SIG-M5 treated with dmso at 0.1 percent for 504 hours (cell line): ENCODE measurements at regions not wholly inside any gene's neighbourhood (a gene's known extent, or its start where the extent isn't known, plus 50 kb on each side); places are given as distances from the start of the nearest gene placed in this dataset.
"Not testable (repeated sequence)": the region's sequence is repeated elsewhere in the genome, so short reads cannot be mapped to it uniquely, and the experiment has no call there.

Source experiments
- DNase-seq: peaks from one replicate; lab custom pipeline; 2025; ENCODE audit not compliant: unreplicated experiment; lab: John Stamatoyannopoulos, UW

DNA sequence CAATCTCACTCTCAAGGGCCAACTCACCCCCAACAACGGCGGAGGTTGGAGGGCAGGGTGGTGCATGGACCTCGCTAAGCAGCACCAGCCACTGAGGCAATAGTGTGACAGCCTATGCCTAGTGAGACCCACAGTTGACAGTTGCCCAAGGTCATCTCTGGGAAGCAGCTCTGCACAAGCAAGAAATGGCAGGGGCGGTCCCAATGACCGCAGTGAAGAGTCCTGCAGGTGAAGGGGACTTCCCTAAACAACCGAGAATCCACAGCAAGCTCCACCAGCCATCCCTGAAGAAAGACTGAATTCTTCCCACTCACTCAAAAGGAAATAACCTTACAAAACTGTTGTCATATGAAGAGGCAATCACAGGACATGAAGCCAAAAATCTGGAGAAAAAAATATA, 313.4 kb upstream of the ID2 start:
- DNase-seq = no peak

DNA sequence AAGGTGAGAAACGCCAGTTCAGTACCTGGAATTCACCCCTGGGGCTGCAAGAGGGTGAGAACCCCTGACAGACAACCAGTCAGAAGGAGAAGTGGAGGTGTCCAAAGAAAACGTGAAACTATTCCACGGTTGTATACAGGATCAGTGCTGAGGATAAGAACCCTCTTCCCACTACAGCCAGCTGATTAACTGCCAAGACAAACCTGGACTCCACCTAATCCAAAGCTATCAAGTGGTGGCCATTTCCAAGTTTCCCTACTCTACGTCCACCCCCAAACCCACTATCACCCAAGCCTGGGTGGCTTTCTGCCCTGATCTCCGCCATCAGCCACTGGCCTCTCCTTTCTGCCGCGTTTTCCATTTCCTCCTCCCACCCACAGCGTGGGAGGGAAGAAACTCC, 312.3 kb upstream of the ID2 start:
- no peak for DNase-seq

DNA sequence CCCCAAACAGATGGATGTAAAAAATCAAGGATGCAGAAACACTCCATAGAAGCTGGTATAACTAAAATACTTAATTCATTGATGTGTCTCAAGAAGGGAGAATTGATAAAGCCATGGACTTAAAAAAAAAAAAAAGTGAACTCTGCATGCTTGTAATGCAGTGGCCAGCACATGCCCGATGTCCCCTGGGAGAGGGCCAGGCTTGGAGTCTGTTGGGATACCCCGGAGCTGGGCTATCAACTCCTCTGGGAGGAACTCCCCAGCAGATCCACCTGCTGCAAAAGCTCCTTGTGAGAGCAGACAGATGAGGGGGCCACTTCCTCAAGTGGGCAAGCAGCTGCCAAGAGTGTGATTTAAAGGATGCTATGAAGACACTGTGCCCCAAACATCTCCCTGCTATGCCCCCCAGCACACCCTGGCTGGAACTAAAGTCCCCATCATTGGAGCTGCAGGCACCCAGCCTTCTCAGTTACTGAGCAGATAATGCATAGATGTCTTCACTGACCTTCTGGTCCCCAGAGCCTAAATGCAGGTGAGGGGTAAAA, 311.5 kb upstream of the ID2 start:
- no peak for DNase-seq

DNA sequence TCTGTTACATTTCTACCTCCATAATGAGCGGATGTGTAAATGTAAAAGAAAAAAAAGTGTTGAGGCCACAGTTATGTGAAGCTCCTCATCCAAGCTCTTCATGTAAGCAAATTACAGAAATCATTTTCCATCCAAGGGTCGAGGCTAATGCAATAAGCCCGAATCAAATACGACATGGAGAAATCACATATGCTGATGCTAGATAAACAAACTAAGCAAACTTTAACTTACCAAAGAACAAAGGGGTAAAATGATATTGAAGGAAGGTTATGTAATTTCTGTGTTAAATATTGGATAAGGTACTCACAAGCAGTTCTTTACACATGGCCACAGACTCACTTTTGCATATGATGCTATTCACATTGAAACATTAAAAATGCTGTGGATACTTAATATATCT, 310.2 kb upstream of the ID2 start:
- DNase-seq = no peak

DNA sequence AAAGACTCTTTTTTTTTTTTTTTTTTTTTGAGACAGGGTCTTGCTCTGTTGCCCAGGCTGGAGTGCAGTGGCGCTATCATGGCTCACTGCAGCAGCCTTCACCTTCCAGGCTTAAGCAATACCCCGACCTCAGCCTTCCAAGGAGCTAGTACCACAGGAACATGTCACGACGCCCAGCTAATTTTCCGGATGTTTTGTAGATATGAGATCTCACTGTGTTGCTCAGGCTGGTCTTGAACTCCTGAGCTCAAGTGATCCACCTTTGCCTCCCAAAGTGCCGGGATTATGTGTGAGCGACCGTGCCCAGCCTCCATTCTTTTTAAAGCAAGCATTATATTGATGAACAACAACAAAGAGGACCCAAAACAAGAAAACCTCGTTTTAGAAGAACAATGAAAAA, 307.1 kb upstream of the ID2 start:
- no peak for DNase-seq

DNA sequence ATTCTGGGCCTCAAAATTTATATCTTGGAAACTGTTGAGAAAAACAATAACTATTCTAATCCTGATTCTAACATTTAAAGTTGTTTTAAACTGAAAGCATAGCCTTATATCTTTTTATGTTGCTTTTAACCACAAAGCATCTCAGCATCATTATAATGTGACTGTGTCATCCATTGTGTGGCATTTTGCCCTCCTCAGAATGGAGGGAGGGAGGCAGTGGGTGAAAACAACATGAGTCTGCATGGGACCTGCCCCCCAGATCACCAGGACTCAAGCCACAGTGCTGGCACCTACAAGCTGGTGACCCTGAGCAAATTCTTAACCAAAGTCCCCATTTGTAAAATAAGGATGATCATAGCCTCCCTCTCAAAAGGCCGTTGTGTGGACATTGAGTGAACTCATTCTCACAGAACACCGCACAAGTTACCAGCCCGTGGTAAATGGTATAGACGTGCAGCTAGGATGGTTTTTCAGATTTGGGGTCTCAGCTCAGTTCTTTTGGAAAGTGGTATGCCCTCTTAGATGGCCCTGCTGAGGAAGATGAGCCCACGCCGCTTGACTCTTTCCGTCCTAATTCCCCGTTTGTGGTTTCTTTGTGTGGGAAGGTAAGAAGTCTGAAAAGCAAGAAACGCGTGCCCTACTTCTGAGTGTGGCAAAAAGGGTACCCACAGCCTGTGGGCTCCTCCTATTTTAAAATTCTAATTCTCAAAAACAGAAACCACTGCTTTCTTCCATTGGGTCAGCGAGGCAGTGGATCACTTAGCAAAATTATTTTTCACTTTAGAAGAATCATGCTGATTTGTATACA, 305.0 kb upstream of the ID2 start:
- DNase-seq = no peak

DNA sequence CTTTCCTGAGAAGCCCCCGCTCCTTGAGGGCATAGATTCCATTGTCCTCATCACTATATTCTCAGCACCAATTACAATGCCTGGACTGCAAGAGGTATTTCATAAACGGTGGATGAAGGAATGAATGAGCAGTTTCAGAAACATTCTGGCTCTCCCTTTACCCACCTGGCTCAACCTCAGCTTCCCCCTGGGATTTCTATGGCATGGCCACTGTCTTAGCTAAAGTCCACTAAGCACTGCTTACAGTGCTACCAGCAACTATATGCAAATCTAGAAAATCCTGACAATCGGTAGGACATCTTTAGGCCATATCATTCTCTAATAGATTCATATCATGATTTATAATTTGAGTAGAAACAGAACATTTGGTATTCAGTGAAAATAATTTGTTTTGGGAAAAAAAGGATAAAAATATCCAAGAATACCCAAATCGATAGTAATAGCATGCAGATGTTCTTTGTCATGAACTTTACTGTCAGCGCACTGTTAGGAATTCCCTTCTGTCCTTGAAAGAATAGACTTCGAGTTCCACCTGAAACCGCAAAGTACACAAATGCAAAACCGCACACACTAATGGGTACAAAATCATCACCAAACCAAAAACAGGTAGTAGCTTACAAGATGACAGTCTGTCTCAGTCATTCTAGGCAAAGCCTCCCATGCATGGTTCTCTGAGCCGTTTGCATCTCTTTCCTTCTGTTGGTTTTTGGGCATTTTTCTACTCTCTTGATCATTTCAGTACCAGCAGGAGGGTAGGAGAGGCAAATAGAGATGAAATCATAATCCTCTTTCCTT, 303.6 kb upstream of the ID2 start:
- DNase-seq = no peak

DNA sequence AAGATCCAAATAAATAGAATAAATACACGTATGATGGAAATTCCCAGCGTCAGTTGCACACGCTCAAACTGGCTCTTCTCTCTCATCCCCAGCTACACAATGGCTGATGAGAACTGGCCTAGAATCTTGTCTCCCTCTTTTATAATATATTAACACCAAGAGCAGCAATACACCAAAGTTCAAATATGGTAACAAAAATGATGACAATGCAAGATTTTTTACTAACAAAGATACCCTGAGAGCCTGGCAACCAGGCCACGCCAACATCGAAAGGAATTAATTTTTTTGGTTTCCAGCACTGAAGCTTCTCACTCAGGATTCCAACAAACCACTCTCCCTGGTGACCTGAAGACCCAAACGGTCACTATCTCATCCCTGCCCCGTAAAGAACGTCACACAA, 302.7 kb upstream of the ID2 start:
- DNase-seq = no peak

DNA sequence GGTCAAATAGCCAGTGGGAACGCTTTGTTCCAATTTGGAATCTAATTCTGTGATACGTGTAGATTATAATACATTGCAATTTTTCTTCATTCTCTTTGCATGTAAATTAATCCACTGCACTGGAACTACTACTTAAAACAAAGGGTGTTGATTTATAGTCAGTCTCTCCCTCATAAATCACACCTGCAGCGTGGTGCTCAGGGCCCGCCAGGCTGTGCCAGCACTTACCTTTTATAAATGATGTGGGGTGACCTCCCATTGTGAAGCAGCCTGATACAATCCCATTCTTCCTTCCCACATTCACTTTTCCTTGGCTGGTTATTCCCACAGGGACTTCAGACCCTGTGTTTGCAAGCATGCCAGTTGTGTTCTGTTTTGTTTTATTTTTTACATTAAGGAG, 302.3 kb upstream of the ID2 start:
- DNase-seq = no peak

DNA sequence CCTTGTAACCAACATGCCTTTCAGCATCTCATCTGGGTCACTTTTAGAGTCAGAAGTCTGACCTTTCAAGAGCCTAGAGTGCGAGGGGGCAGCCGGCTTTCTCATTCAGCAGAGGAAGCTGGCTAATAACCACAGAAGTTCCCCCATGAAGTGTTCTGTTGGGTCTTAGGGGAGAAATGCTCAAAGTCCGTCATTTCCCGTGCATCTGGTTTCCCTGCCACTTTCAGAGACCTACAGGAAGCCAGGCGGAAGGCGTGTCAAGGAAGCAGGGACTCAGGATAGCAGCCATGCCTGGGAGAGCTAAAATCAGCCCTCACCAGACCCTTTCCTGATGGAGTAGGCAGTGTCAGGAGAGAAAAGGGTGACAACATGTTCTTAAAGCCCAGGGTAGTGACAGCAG, 301.8 kb upstream of the ID2 start:
- DNase-seq = no peak

DNA sequence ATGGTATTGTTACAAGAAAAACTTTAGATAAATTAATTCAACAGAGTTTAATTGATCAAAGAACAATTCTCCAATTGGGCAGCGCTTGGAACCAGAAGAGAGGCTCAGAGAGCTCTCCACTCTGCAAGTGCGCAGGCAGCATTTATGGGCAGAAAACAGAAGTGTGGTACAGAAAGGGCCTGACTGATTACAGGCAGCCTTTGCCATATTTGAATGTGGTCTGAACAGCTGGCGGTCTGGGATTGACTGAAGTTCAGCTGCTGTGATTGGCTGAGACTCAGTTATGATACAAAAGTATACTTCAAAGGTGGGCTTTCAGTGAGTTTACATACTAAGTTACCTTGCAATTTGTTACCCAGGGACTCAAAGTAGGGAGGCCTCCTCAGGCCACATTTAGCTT, 301.3 kb upstream of the ID2 start:
- no peak for DNase-seq

DNA sequence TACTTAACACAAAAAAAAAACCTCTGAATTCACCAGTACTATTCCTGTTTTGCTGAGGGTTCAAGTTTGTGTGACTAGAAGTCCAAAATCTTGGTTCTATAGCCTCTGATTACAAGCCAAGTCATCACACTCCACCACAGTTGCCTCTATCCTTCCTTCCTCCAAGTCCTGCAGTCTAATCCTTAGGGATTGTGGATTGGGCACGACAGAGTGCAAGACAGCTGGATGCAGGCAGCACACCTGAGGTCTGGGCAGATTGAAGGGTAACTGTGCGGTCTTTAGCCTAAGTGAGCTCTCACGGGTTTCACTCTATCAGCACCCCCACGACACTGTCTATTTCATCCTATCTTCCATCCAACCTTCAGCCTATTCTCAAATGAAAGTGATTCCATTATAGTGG, 299.4 kb upstream of the ID2 start:
- no peak for DNase-seq

DNA sequence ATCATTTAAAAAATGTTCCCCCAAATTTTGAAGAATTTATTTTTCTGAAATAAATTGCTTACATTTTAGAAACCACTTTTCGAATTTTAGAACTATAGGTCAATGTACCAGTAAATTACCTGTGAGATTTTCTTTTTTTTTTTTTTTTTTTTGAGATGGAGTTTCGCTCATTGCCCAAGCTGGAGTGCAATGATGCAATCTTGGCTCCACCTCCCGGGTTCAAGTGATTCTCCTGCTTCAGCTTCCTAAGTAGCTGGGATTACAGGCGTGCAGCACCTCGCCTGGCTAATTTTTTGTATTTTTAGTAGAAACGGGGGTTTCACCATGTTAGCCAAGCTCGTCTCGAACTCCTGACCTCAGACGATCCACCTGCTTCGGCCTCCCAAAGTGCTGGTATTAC, 295.1 kb upstream of the ID2 start:
- DNase-seq = not testable (repeated sequence)

DNA sequence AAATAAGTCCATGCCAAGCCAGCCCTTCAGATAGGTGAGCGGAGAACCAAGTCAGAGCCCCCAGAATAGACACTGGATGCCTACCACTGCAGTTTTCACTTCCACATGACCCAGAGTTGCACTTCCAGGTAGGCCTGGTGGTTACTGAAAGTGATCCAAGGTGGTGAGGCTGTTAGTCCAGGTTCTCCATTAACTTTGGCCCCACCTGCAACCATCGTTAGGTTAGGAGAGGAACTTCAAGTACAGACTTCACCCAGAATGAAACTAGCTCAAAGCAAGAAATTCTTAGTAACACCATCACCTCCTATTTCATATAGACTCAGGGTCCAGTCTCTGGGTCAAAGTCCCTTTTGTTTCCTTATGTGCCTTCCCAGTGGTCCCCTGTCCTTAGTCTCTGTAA, 293.1 kb upstream of the ID2 start:
- DNase-seq = no peak

DNA sequence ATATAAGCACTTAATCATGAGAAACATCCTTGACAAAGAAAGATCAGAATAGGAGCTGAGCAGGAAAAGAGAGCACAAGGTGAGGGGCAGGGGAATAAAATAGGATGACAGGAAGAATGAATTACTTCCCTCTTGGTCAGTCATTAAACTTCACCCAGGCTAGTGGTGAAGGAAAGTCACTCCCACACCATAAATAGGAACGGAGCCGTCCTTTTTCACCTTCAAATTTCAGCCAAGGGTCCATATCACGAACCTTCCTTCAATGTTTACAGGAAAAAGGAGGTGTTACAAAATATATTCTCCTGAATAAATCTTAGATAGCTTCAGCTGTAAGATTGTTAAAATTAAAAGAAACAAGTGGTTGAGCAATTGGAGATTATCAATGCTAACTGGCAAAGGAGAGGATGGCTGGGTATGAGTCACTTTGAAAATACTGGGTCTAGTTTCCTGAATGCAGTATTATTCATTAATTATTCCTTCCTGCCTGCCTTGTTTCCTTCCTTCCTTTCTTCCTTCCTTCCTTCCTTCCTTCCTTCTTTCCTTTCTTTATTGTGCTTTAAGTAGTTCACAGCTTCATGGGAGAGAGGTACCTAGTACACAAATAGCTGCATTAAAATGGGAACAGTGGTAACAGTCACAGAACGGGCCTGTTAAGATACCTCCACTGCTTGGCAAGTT, 292.3 kb upstream of the ID2 start:
- DNase-seq = no peak

DNA sequence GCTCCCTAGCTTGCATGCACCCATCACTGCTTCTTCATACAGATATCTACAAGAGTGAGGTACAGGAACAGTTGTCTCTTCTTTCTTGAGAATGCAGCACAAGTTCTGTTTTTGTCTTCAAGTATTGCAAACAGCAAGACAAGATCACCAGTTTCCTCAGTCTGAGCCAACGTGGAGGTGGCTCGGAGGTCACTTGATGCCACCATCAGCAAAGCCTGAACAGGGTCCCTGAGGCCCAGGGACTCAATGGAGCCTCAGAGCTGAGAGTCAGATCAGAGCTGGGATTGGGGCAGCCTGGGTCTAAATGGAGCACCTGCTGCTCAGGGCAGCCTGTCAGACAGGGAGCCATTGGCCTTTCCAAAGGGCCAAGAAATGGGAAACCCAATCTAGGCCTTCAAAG, 290.7 kb upstream of the ID2 start:
- DNase-seq = no peak

DNA sequence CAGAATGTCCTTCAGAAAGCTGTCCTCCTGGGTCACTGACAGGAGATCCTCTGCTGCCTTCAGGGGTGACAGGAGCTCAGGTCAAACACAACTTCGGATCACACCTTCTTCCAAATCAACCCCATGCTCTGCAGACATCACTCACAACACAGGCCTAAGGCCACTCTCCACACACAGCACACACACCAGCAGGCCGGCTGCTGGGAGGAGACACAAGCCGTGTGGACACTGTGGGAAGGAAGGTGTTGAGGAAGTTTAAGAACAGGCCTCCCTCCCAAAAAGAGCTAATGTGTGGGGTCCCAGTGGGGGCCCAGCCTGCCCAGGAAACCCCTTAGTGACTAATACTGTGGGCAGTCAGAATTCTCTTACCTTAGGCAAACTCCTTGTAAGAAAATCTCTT, 290.3 kb upstream of the ID2 start:
- DNase-seq = no peak

DNA sequence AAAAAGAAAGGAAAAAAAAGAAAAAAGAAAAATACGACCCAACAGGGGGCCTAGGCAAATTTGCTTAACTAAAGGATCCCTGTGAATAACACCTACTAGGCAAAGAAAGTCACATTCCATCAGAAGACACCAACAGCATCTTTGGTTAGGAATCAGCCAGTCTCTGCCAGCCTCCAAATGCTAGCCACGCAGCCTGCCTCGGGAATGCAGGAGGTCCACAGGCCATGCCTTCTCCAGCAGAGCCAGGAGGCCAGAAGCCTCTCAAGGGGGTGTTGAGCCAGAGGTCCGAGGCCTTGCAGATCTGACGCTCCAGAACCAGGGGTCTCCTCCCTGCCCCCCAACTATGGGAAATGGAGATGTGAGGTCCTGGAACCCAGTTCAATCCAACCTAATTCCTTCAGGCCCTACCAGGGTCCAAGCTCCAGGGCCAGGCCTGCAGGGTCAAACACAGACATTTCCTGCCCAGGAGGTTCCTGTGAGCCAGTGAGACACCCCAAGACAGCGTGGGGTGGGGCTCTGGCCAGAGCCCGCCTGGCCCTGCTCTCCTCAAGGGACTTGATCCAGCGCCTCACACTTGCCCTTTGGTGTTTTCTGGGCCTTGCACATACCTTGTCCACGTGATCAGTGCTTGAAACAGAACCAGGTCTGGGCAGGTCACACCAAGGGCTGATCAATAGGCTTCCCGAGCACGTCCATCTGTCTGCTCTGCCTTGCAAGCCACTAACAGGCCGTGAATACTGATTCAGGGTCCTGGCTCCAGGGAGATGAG, 289.6 kb upstream of the ID2 start:
- no peak for DNase-seq

DNA sequence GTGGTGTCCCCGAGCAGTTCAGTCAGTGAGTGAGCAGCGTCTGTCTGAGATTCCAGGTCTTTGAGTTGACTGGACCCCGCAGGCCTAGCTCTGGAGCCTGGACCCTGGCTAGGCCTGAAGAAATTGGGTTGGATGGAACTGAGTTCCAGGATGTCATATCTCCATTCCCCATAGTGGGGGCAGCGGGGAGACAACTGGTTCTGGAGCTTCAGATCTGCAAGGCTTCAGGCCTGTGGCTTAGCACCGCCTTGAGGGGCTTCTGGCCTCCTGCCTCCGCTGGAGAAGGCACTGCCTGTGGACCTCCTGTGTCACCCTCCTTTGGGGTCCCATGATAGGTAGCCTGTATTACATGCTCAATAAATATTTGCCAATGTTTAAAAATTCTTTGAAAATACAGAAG, 288.4 kb upstream of the ID2 start:
- DNase-seq = no peak

DNA sequence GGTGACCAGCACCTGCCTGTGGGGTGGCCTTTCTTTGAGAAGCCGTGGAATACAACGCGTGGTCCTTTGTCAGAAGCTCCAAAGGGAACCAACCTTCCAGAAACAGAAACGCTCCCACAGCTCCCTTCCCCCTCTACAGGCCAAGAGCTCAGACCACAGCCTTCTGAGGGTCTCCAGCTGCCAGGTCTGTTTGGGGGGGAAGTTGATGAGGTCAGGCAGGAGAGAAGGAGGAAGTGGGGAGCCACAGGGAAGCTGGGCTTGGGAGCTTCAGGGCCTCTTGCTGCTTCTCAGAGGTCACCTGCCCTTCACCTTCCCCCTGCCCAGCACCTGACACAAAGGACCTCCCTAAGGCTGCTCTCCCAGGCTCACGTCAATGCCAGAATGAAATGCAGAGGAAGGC, 287.7 kb upstream of the ID2 start:
- DNase-seq = no peak
